Fibroblast of lung (primary cell): ENCODE measurements at regions not wholly inside any gene's neighbourhood (a gene's known extent, or its start where the extent isn't known, plus 50 kb on each side); places are given as distances from the start of the nearest gene placed in this dataset.

ENCODE experiments used
- CTCF ChIP-seq, 2 donors: IDR thresholded peaks in 1 of 2; conservative IDR thresholded peaks in 1 of 2; 1 replicate in 1 of 2; 2 replicates in 1 of 2; pipeline ENCODE4 v1.5.1; 2011 to 2012; ENCODE audit warnings: low read length in 2 of 2, control low read depth in 1 of 2, inconsistent platforms in 1 of 2, low read depth in 1 of 2, mild to moderate bottlenecking in 1 of 2
- EZH2 ChIP-seq: IDR thresholded peaks from 2 replicates; pipeline ENCODE4 v1.5.1; 2012; ENCODE audit warnings: low read length, control low read depth, mild to moderate bottlenecking; ENCODE audit errors: missing control alignments

- TF ChIP-seq CTCF (conservative IDR thresholded peaks at IDR 0.05 in 1 of 2, IDR thresholded peaks at IDR 0.05 in 1 of 2; ENCODE audit: low read depth in 1 of 2, low read length in 2 of 2) (no peak), EZH2 (no peak)
Measured at GRCh38 chr5:96146675-96147074, 185.0 kb upstream of the ELL2 start.
